ENCODE measurements at regions not wholly inside any gene's neighbourhood (a gene's known extent, or its start where the extent isn't known, plus 50 kb on each side); places are given as distances from the start of the nearest gene placed in this dataset.

GRCh38 chr5:120151825-120152224, 312.3 kb upstream of the PRR16 start:
- TF ChIP-seq ZFX (IDR thresholded peaks at IDR 0.05; ENCODE audit: borderline replicate concordance): no peak
- no peak for TF ChIP-seq CTCF (IDR thresholded peaks at IDR 0.05)

Data from 22Rv1 (cell line).